ENCODE measurements at regions not wholly inside any gene's neighbourhood (a gene's known extent, or its start where the extent isn't known, plus 50 kb on each side); places are given as distances from the start of the nearest gene placed in this dataset.

DNA sequence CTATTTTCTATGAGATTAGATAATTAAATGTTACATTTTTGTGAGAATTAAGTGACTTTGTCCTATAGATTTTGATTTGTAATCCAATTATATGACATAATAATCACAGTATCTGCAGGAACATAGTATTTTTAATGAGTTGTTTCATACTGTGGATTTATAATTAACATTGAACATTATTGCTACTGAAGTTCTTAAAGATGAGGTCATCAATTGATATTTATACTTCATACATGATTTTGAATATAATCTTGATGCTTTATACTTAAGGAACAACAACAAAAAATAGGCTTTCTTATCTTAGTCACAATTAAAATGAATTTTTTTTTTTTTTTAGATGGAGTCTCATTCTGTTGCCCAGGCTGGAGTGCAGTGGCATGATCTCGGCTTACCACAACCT is 846.6 kb downstream of the SI start:
- no peak overlapping the region for H3K27ac ChIP-seq (ENCODE audit: low read length)
- H3K4me3 ChIP-seq (ENCODE audit: low read length) = no peak overlapping the region
- H3K36me3 ChIP-seq (ENCODE audit: insufficient read depth, low read depth, low read length) = no peaks in the 10 kb centered on the region
- no peak overlapping the region for H3K9ac ChIP-seq (ENCODE audit: low read depth, low read length)
- no peaks in the 10 kb centered on the region for H3K27me3 ChIP-seq (ENCODE audit: insufficient read depth, low read length)
- H3K9me3 ChIP-seq (ENCODE audit: insufficient read depth, low read depth, low read length) = no peaks in the 10 kb centered on the region
- H3K4me1 ChIP-seq (ENCODE audit: insufficient read depth, low read length) = no peaks in the 10 kb centered on the region

- Histone ChIP-seq H3K4me3 (ENCODE audit: low read length) (no peak overlapping the region), H3K9ac (ENCODE audit: low read depth, low read length) (no peak overlapping the region), H3K27ac (ENCODE audit: low read length) (no peak overlapping the region), H3K27me3 (ENCODE audit: insufficient read depth, low read length) (no peaks in the 10 kb centered on the region), H3K36me3 (ENCODE audit: insufficient read depth, low read depth, low read length) (no peaks in the 10 kb centered on the region), H3K9me3 (ENCODE audit: insufficient read depth, low read depth, low read length) (no peaks in the 10 kb centered on the region), H3K4me1 (ENCODE audit: insufficient read depth, low read length) (no peaks in the 10 kb centered on the region)
Observed at GRCh38 chr3:164230385-164231094, 847.8 kb downstream of the SI start.

DNA sequence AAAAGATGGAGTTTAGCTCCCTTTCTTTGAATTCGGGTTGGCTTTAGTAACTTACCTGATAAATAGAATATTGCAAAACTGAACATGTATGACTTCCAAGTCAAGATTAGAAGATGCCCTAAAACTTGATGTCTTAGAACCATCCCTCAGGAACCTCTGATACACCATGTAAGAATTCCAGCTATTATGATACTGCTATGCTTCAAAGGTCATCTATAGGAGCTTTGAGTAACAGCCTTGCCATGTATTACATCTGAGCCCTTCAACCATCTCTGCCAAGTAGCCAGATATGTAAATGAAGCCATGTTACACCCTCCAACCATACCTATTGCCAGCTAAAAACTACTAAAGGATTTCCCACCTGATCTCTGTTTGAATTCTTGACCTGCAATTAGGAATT is 854.2 kb downstream of the SI start:
- H3K27ac ChIP-seq (ENCODE audit: low read length) = no peak overlapping the region
- H3K4me3 ChIP-seq (ENCODE audit: low read length) = no peak overlapping the region
- H3K27me3 ChIP-seq (ENCODE audit: insufficient read depth, low read length) = no peaks in the 10 kb centered on the region
- H3K4me1 ChIP-seq (ENCODE audit: insufficient read depth, low read length) = peaks cover 7% of the 10 kb centered on the region; the same call in 1 of the 2 replicates
- H3K9me3 ChIP-seq (ENCODE audit: insufficient read depth, low read depth, low read length) = no peaks in the 10 kb centered on the region
- no peaks in the 10 kb centered on the region for H3K36me3 ChIP-seq (ENCODE audit: insufficient read depth, low read depth, low read length)
- H3K9ac ChIP-seq (ENCODE audit: low read depth, low read length) = no peak overlapping the region

GRCh38 chr3:164222197-164222596 is 856.1 kb downstream of the SI start:
- no peak overlapping the region for H3K27ac ChIP-seq (ENCODE audit: low read length)
- H3K4me1 ChIP-seq (ENCODE audit: insufficient read depth, low read length) = peaks cover 7% of the 10 kb centered on the region; the same call in 1 of the 2 replicates
- no peak overlapping the region for H3K9ac ChIP-seq (ENCODE audit: low read depth, low read length)
- no peaks in the 10 kb centered on the region for H3K27me3 ChIP-seq (ENCODE audit: insufficient read depth, low read length)
- no peak overlapping the region for H3K4me3 ChIP-seq (ENCODE audit: low read length)
- H3K9me3 ChIP-seq (ENCODE audit: insufficient read depth, low read depth, low read length) = no peaks in the 10 kb centered on the region
- no peaks in the 10 kb centered on the region for H3K36me3 ChIP-seq (ENCODE audit: insufficient read depth, low read depth, low read length)

GRCh38 chr3:164221297-164221696 is 857.0 kb downstream of the SI start:
- Histone ChIP-seq H3K27me3 (ENCODE audit: insufficient read depth, low read length) (no peaks in the 10 kb centered on the region), H3K9ac (ENCODE audit: low read depth, low read length) (no peak overlapping the region), H3K9me3 (ENCODE audit: insufficient read depth, low read depth, low read length) (no peaks in the 10 kb centered on the region), H3K4me1 (ENCODE audit: insufficient read depth, low read length) (peaks cover 7% of the 10 kb centered on the region; the same call in 1 of the 2 replicates), H3K36me3 (ENCODE audit: insufficient read depth, low read depth, low read length) (no peaks in the 10 kb centered on the region), H3K4me3 (ENCODE audit: low read length) (no peak overlapping the region), H3K27ac (ENCODE audit: low read length) (no peak overlapping the region)

DNA sequence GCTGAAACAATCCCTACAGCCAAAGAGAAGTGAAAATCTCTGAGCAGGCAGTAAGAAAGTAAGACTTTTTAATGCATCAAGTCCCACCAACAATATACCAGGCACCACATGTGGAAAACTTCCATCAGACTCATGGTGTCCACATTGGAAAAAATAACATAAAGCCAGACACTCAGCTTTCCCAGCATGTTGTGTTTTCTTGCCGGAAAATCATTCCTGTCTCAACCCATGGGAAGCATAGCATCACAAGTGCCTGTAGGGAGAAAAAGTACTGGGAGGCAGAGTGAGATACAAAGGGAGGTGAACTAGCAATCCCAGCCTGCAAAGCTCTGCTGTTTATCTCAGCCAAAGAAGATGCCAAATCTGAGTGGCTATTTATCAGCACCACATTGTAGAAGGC is 868.9 kb downstream of the SI start:
- H3K9ac ChIP-seq (ENCODE audit: low read depth, low read length) = no peak overlapping the region
- no peak overlapping the region for H3K27ac ChIP-seq (ENCODE audit: low read length)
- H3K4me1 ChIP-seq (ENCODE audit: insufficient read depth, low read length) = no peaks in the 10 kb centered on the region; the same call in 1 of the 2 replicates
- H3K27me3 ChIP-seq (ENCODE audit: insufficient read depth, low read length) = no peaks in the 10 kb centered on the region
- H3K9me3 ChIP-seq (ENCODE audit: insufficient read depth, low read depth, low read length) = no peaks in the 10 kb centered on the region
- H3K4me3 ChIP-seq (ENCODE audit: low read length) = no peak overlapping the region
- no peaks in the 10 kb centered on the region for H3K36me3 ChIP-seq (ENCODE audit: insufficient read depth, low read depth, low read length)

- Histone ChIP-seq H3K9me3 (ENCODE audit: insufficient read depth, low read depth, low read length) (no peaks in the 10 kb centered on the region), H3K9ac (ENCODE audit: low read depth, low read length) (no peak overlapping the region), H3K27me3 (ENCODE audit: insufficient read depth, low read length) (no peaks in the 10 kb centered on the region), H3K4me3 (ENCODE audit: low read length) (no peak overlapping the region), H3K4me1 (ENCODE audit: insufficient read depth, low read length) (no peaks in the 10 kb centered on the region; the same call in 1 of the 2 replicates), H3K36me3 (ENCODE audit: insufficient read depth, low read depth, low read length) (no peaks in the 10 kb centered on the region), H3K27ac (ENCODE audit: low read length) (no peak overlapping the region)
Observed at GRCh38 chr3:164208821-164209220, 869.5 kb downstream of the SI start.

DNA sequence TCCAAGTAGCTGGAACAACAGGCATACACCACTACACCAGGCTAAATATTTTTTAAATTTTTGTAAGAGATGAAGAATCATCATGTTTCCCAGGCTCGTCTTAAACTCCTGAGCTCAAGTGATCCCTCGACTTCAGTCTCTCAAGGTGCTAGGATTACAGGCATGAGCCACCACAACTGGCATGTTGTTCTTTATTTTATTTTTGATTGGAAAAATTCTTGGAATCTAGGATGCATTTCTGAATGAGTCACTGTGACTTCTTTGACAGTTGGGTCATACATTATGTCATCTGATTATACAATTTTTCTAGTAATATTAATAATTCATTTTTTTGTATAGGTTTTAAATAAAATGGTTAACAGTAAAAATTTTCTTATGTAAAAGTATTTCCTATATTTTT is 870.2 kb downstream of the SI start:
- Histone ChIP-seq H3K9me3 (ENCODE audit: insufficient read depth, low read depth, low read length) (no peaks in the 10 kb centered on the region), H3K4me1 (ENCODE audit: insufficient read depth, low read length) (no peaks in the 10 kb centered on the region; the same call in 1 of the 2 replicates), H3K36me3 (ENCODE audit: insufficient read depth, low read depth, low read length) (no peaks in the 10 kb centered on the region), H3K27me3 (ENCODE audit: insufficient read depth, low read length) (no peaks in the 10 kb centered on the region), H3K9ac (ENCODE audit: low read depth, low read length) (no peak overlapping the region), H3K27ac (ENCODE audit: low read length) (no peak overlapping the region), H3K4me3 (ENCODE audit: low read length) (no peak overlapping the region)

- H3K27ac ChIP-seq (ENCODE audit: low read length) = no peak overlapping the region
- H3K27me3 ChIP-seq (ENCODE audit: insufficient read depth, low read length) = no peaks in the 10 kb centered on the region
- no peak overlapping the region for H3K4me3 ChIP-seq (ENCODE audit: low read length)
- peaks cover 3% of the 10 kb centered on the region; the same call in 1 of the 2 replicates for H3K4me1 ChIP-seq (ENCODE audit: insufficient read depth, low read length)
- no peak overlapping the region for H3K9ac ChIP-seq (ENCODE audit: low read depth, low read length)
- no peaks in the 10 kb centered on the region for H3K36me3 ChIP-seq (ENCODE audit: insufficient read depth, low read depth, low read length)
- no peaks in the 10 kb centered on the region for H3K9me3 ChIP-seq (ENCODE audit: insufficient read depth, low read depth, low read length)
Observed at GRCh38 chr3:164200053-164200823, 878.1 kb downstream of the SI start.

DNA sequence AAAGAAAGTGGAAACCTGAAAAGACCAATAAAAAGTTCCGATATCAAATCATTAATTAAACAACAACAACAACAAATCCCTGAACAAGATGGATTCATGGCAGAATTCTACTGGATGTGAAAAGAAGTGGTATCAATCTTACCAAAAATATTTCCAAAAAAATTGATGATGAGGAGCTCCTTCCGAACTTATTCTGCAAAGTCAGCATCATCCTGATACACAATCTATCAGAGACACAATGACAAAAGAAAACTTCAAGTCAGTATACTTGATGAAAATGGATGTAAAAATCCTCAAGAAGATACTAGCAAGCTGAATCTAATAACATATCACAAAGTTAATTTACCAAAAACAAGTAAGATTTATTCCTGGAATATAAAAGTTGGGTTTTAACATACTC is 881.8 kb downstream of the SI start:
- Histone ChIP-seq H3K36me3 (ENCODE audit: insufficient read depth, low read depth, low read length) (no peaks in the 10 kb centered on the region), H3K27ac (ENCODE audit: low read length) (no peak overlapping the region), H3K27me3 (ENCODE audit: insufficient read depth, low read length) (no peaks in the 10 kb centered on the region), H3K9ac (ENCODE audit: low read depth, low read length) (no peak overlapping the region), H3K4me3 (ENCODE audit: low read length) (no peak overlapping the region), H3K9me3 (ENCODE audit: insufficient read depth, low read depth, low read length) (no peaks in the 10 kb centered on the region), H3K4me1 (ENCODE audit: insufficient read depth, low read length) (peaks cover 3% of the 10 kb centered on the region; the same call in 1 of the 2 replicates)

DNA sequence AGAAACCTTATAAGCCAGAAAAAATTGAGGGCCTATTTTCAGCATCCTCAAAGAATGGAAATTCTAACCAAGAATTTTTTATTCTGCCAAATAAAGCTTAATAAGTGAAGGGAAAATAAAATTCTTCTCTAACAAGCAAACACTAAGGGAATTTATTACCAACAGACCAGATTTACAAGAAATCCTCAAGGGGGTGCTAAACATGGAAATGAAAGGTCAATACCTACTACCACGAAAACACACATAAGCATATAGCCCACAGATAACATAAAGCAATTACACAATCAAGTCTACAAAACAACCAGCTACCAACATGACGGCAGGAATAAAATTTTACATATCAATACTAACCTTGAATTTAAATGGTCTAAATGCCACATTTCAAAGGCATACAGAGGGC is 883.5 kb downstream of the SI start:
- no peaks in the 10 kb centered on the region for H3K27me3 ChIP-seq (ENCODE audit: insufficient read depth, low read length)
- no peaks in the 10 kb centered on the region for H3K36me3 ChIP-seq (ENCODE audit: insufficient read depth, low read depth, low read length)
- no peak overlapping the region for H3K4me3 ChIP-seq (ENCODE audit: low read length)
- no peak overlapping the region for H3K27ac ChIP-seq (ENCODE audit: low read length)
- H3K4me1 ChIP-seq (ENCODE audit: insufficient read depth, low read length) = no peaks in the 10 kb centered on the region
- H3K9me3 ChIP-seq (ENCODE audit: insufficient read depth, low read depth, low read length) = no peaks in the 10 kb centered on the region
- no peak overlapping the region for H3K9ac ChIP-seq (ENCODE audit: low read depth, low read length)

DNA sequence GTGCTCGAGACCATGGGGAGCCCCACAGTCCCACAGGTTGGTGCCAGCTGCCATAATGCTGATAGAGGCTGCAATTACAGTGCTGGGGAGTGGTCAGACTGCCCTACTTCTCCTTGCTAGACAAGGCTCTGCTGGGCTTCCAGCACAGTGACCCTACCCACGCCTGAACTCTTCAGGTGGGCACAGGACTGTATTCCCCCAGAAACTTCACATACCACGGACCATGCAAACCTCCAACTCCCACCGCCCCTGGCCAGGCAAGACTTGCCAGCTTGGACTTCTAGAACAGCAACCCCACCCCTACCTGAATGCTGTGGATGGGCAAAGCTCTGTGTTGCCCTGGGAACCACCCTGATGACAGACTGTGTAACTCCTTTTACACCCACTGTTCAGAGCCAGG is 885.3 kb downstream of the SI start:
- H3K27me3 ChIP-seq (ENCODE audit: insufficient read depth, low read length) = no peaks in the 10 kb centered on the region
- H3K4me3 ChIP-seq (ENCODE audit: low read length) = no peak overlapping the region
- H3K36me3 ChIP-seq (ENCODE audit: insufficient read depth, low read depth, low read length) = no peaks in the 10 kb centered on the region
- H3K9me3 ChIP-seq (ENCODE audit: insufficient read depth, low read depth, low read length) = no peaks in the 10 kb centered on the region
- H3K9ac ChIP-seq (ENCODE audit: low read depth, low read length) = no peak overlapping the region
- no peak overlapping the region for H3K27ac ChIP-seq (ENCODE audit: low read length)
- no peaks in the 10 kb centered on the region for H3K4me1 ChIP-seq (ENCODE audit: insufficient read depth, low read length)

All from iPS-20b (cell line).